ENCODE measurements at regions not wholly inside any gene's neighbourhood (a gene's known extent, or its start where the extent isn't known, plus 50 kb on each side); places are given as distances from the start of the nearest gene placed in this dataset.

DNA sequence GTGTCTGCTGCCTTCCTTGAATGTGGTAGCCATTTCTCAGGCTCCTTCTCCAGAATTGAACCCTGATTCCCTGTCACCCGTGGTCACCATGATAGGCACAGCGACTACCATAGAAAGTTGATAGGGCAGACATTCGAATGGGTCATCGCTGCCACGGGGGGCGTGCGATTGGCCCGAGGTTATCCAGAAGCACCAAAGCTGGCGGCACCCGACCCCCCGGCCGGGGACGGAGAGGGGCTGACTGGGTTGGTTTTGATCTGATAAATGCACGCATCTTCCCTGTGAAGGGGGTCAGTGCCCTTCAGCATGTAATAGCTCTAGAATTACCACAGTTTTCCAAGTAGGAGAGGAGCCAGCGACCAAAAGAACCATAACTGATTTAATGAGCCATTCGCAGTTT lies 94.0 kb upstream of the ANKRD30BL start:
- no peak for TF ChIP-seq POLR2A (IDR thresholded peaks at IDR 0.05)
- TF ChIP-seq, protein P1, sequence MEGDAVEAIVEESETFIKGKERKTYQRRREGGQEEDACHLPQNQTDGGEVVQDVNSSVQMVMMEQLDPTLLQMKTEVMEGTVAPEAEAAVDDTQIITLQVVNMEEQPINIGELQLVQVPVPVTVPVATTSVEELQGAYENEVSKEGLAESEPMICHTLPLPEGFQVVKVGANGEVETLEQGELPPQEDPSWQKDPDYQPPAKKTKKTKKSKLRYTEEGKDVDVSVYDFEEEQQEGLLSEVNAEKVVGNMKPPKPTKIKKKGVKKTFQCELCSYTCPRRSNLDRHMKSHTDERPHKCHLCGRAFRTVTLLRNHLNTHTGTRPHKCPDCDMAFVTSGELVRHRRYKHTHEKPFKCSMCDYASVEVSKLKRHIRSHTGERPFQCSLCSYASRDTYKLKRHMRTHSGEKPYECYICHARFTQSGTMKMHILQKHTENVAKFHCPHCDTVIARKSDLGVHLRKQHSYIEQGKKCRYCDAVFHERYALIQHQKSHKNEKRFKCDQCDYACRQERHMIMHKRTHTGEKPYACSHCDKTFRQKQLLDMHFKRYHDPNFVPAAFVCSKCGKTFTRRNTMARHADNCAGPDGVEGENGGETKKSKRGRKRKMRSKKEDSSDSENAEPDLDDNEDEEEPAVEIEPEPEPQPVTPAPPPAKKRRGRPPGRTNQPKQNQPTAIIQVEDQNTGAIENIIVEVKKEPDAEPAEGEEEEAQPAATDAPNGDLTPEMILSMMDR (IDR thresholded peaks at IDR 0.05), result no peak
